H9 (cell line): ENCODE measurements at regions not wholly inside any gene's neighbourhood (a gene's known extent, or its start where the extent isn't known, plus 50 kb on each side); places are given as distances from the start of the nearest gene placed in this dataset.
A peak's percentile ranks its signal among the peaks of the same experiment; 100 is the strongest.
"Not testable (repeated sequence)": the region's sequence is repeated elsewhere in the genome, so short reads cannot be mapped to it uniquely, and the experiment has no call there.

Experiments used
- DNase-seq: peaks from one replicate; pipeline ENCODE4 v3.0.0-alpha.2; 2017
- H2AFZ ChIP-seq: one replicate; pipeline ENCODE4 v1.6.1; 2013; ENCODE audit warnings: mild to moderate bottlenecking, low read length, control low read depth, moderate library complexity
- H2AK5ac ChIP-seq: 2 replicates; pipeline ENCODE4 v1.6.1; 2013; ENCODE audit warnings: low read length, control low read depth, mixed read lengths; ENCODE audit not compliant: insufficient read length
- H2BK120ac ChIP-seq: one replicate; pipeline ENCODE4 v1.6.1; 2013; ENCODE audit warnings: low read depth, mild to moderate bottlenecking, low read length, control low read depth, inconsistent platforms; ENCODE audit not compliant: poor library complexity, severe bottlenecking
- H2BK12ac ChIP-seq: 2 replicates; pipeline ENCODE4 v1.6.1; 2013; ENCODE audit warnings: low read length, control low read depth, mixed read lengths, low read depth; ENCODE audit not compliant: insufficient read length
- H2BK15ac ChIP-seq: 2 replicates; pipeline ENCODE4 v1.6.1; 2013; ENCODE audit warnings: low read depth, low read length, control low read depth
- H2BK20ac ChIP-seq: one replicate; pipeline ENCODE4 v1.6.1; 2013; ENCODE audit warnings: low read depth, mild to moderate bottlenecking, low read length, control low read depth, inconsistent platforms; ENCODE audit not compliant: poor library complexity, severe bottlenecking
- H2BK5ac ChIP-seq: 2 replicates; pipeline ENCODE4 v1.6.1; 2013; ENCODE audit warnings: low read length, control low read depth, mixed read lengths; ENCODE audit not compliant: insufficient read length
- H3K14ac ChIP-seq: 2 replicates; pipeline ENCODE4 v1.6.1; 2013; ENCODE audit warnings: low read length, control low read depth; ENCODE audit not compliant: insufficient read depth
- H3K18ac ChIP-seq: 2 replicates; pipeline ENCODE4 v1.6.1; 2013; ENCODE audit warnings: low read depth, mild to moderate bottlenecking, mixed read lengths, low read length, control low read depth; ENCODE audit not compliant: insufficient read length
- H3K23ac ChIP-seq: 2 replicates; pipeline ENCODE4 v1.6.1; 2013; ENCODE audit warnings: low read length, control low read depth, mixed read lengths, low read depth; ENCODE audit not compliant: insufficient read length
- H3K23me2 ChIP-seq: 2 replicates; pipeline ENCODE4 v1.6.1; 2013; ENCODE audit warnings: low read depth, mild to moderate bottlenecking, mixed read lengths, low read length, control low read depth; ENCODE audit not compliant: insufficient read length, poor library complexity, severe bottlenecking
- H3K27ac ChIP-seq: 2 replicates; pipeline ENCODE4 v1.5.1; 2013; ENCODE audit warnings: low read length, control low read depth, mixed read lengths, low read depth; ENCODE audit not compliant: insufficient read length
- H3K27me3 ChIP-seq: 2 replicates; pipeline ENCODE4 v1.6.1; 2013; ENCODE audit warnings: low read length, control low read depth, inconsistent platforms; ENCODE audit not compliant: insufficient read depth
- H3K4ac ChIP-seq: 2 replicates; pipeline ENCODE4 v1.6.1; 2013; ENCODE audit warnings: low read depth, mild to moderate bottlenecking, control low read depth, inconsistent platforms, low read length, moderate library complexity
- H3K4me1 ChIP-seq: 2 replicates; pipeline ENCODE4 v1.6.1; 2013; ENCODE audit warnings: low read length, control low read depth, inconsistent platforms; ENCODE audit not compliant: insufficient read depth
- H3K4me2 ChIP-seq: 2 replicates; pipeline ENCODE4 v1.6.1; 2013; ENCODE audit warnings: low read length, control low read depth, mixed read lengths; ENCODE audit not compliant: insufficient read length, insufficient read depth
- H3K56ac ChIP-seq: 2 replicates; pipeline ENCODE4 v1.6.1; 2013; ENCODE audit warnings: low read depth, mild to moderate bottlenecking, mixed read lengths, low read length, control low read depth; ENCODE audit not compliant: insufficient read length
- H3K79me1 ChIP-seq: 2 replicates; pipeline ENCODE4 v1.6.1; 2013; ENCODE audit warnings: low read depth, mild to moderate bottlenecking, moderate library complexity, low read length, control low read depth, inconsistent platforms; ENCODE audit not compliant: insufficient read depth, poor library complexity, severe bottlenecking
- H3K79me2 ChIP-seq: 2 replicates; pipeline ENCODE4 v1.6.1; 2013; ENCODE audit warnings: low read length, control low read depth, inconsistent platforms; ENCODE audit not compliant: insufficient read depth
- H3K9ac ChIP-seq: 2 replicates; pipeline ENCODE4 v1.6.1; 2013; ENCODE audit warnings: low read length, control low read depth, mixed read lengths; ENCODE audit not compliant: insufficient read length; ENCODE audit errors: extremely low read depth
- H3K9me3 ChIP-seq: one replicate; pipeline ENCODE4 v1.6.1; 2013; ENCODE audit warnings: low read depth, low read length, inconsistent platforms; ENCODE audit not compliant: control insufficient read depth
- H3T11ph ChIP-seq: one replicate; pipeline ENCODE4 v1.6.1; 2013; ENCODE audit warnings: mild to moderate bottlenecking, low read length, control low read depth, inconsistent platforms
- H4K20me1 ChIP-seq: one replicate; pipeline ENCODE4 v1.6.1; 2013; ENCODE audit not compliant: control insufficient read depth, insufficient read length, insufficient read depth
- H4K5ac ChIP-seq: 2 replicates; pipeline ENCODE4 v1.6.1; 2013; ENCODE audit warnings: low read depth, mild to moderate bottlenecking, mixed read lengths, low read length, control low read depth; ENCODE audit not compliant: insufficient read length
- H4K8ac ChIP-seq: replicated peaks from 2 replicates; pipeline ENCODE4 v1.6.1; 2013; ENCODE audit warnings: low read length, control low read depth, mixed read lengths, low read depth; ENCODE audit not compliant: insufficient read length
- H4K91ac ChIP-seq: 2 replicates; pipeline ENCODE4 v1.6.1; 2013; ENCODE audit warnings: low read depth, mild to moderate bottlenecking, moderate library complexity, mixed read lengths, low read length, control low read depth; ENCODE audit not compliant: insufficient read length
- H3K27ac Mint-ChIP-seq, 3 experiments: 2 replicates in 2 of 3; 3 replicates in 1 of 3; pipeline ENCODE4 v1.8.0; 2020 to 2021; ENCODE audit warnings: mixed read lengths in 3 of 3, mild to moderate bottlenecking in 1 of 3, moderate library complexity in 1 of 3
- H3K27me3 Mint-ChIP-seq: 2 replicates; pipeline ENCODE4 v1.8.0; 2021; ENCODE audit warnings: low read depth, mild to moderate bottlenecking, moderate library complexity, mixed read lengths
- H3K36me3 Mint-ChIP-seq, 3 experiments: 2 replicates in 2 of 3; 3 replicates in 1 of 3; pipeline ENCODE4 v1.8.0; 2020 to 2021; ENCODE audit warnings: low read depth in 3 of 3, mixed read lengths in 3 of 3; ENCODE audit not compliant: insufficient read depth in 1 of 3
- H3K4me1 Mint-ChIP-seq, 2 experiments: 2 replicates each; pipeline ENCODE4 v1.8.0; 2020; ENCODE audit warnings: mixed read lengths in 2 of 2
- H3K4me3 Mint-ChIP-seq, 2 experiments: 2 replicates in 1 of 2; 3 replicates in 1 of 2; pipeline ENCODE4 v1.8.0; 2020 to 2021; ENCODE audit warnings: mild to moderate bottlenecking in 2 of 2, mixed read lengths in 2 of 2, moderate library complexity in 1 of 2
- H3K9me3 Mint-ChIP-seq, 2 experiments: 2 replicates in 1 of 2; 3 replicates in 1 of 2; pipeline ENCODE4 v1.8.0; 2020; ENCODE audit warnings: mild to moderate bottlenecking in 2 of 2, mixed read lengths in 2 of 2, moderate library complexity in 1 of 2
- CTCF ChIP-seq: fragments of 200-600 bp; sonication (generic); conservative IDR thresholded peaks from 3 replicates; pipeline ENCODE4 v1.8.0; 2021; ENCODE audit warnings: antibody characterized with exemption, mild to moderate bottlenecking
- WGBS: extraction: QIAGEN DNeasy Blood & Tissue Kit; methylation state at CpG from one replicate; pipeline ENCODE4 v1.1.7; 2013; ENCODE audit warnings: missing lambda C conversion rate, low lambda C conversion rate, mixed read lengths; ENCODE audit not compliant: insufficient read length; ENCODE audit errors: extremely low coverage; 5-methylcytosine and 5-hydroxymethylcytosine counted together

GRCh38 chr12:131644481-131644880 is 66.4 kb upstream of the SFSWAP start:
- no peak overlapping the region for H2BK20ac ChIP-seq
- H3K27me3 ChIP-seq, result no peaks in the 10 kb centered on the region
- no peak overlapping the region for H3K18ac ChIP-seq
- H3K27ac Mint-ChIP-seq, result no peak overlapping the region
- no peaks in the 10 kb centered on the region for H3K23me2 ChIP-seq
- no peak overlapping the region for H2BK5ac ChIP-seq
- H3K4me2 ChIP-seq, result no peak overlapping the region
- no peaks in the 10 kb centered on the region for H3K79me2 ChIP-seq
- H3K23ac ChIP-seq, result no peak overlapping the region
- no peaks in the 10 kb centered on the region for H4K20me1 ChIP-seq
- H2BK12ac ChIP-seq, result no peak overlapping the region
- H4K91ac ChIP-seq, result no peak overlapping the region
- H3K9ac ChIP-seq, result no peak overlapping the region
- H4K8ac ChIP-seq, result no peak overlapping the region
- no peaks in the 10 kb centered on the region; a peak in 2 of 5 replicates for H3K9me3 Mint-ChIP-seq
- no peak overlapping the region for H2BK120ac ChIP-seq
- no peak overlapping the region for H4K5ac ChIP-seq
- H3K4me1 Mint-ChIP-seq, result peaks cover 22 to 33% of the 10 kb centered on the region in 2 experiments
- H2AK5ac ChIP-seq, result no peak overlapping the region
- H2BK15ac ChIP-seq, result no peak overlapping the region
- no peak overlapping the region for H3K56ac ChIP-seq
- DNase-seq, result no peak
- H3K4me3 Mint-ChIP-seq, result no peak overlapping the region
- no peak for TF ChIP-seq CTCF
- no peaks in the 10 kb centered on the region for H3K79me1 ChIP-seq
- H3K27me3 Mint-ChIP-seq, result peaks cover 8% of the 10 kb centered on the region
- H3K14ac ChIP-seq, result no peak overlapping the region
- peaks cover 5% of the 10 kb centered on the region; the same call in 1 of the 2 replicates for H3K4me1 ChIP-seq
- no peak overlapping the region for H3K27ac ChIP-seq
- H3K4ac ChIP-seq, result no peak overlapping the region
- no peak overlapping the region for H3T11ph ChIP-seq
- no peak overlapping the region for H2AFZ ChIP-seq
- WGBS, result no CpG with 5 or more reads among the region's 1 CpG
- H3K9me3 ChIP-seq, result no peaks in the 10 kb centered on the region
- peaks cover 0 to 3% (median 0%) of the 10 kb centered on the region in 3 experiments; a peak in 2 of 7 replicates for H3K36me3 Mint-ChIP-seq

- H2BK5ac ChIP-seq, H2AK5ac ChIP-seq, H3K9me3 ChIP-seq, H3K79me1 ChIP-seq, H3K36me3 Mint-ChIP-seq, H3K9ac ChIP-seq, H3K9me3 Mint-ChIP-seq, H3K4ac ChIP-seq, H4K5ac ChIP-seq, H3K79me2 ChIP-seq, H3K23me2 ChIP-seq, H4K20me1 ChIP-seq, H4K8ac ChIP-seq, H2AFZ ChIP-seq, H2BK12ac ChIP-seq, H2BK15ac ChIP-seq, H3K4me1 ChIP-seq, H2BK120ac ChIP-seq, H3K27ac ChIP-seq, H2BK20ac ChIP-seq, H3K27me3 ChIP-seq, H3K27me3 Mint-ChIP-seq, H3K18ac ChIP-seq, H3K14ac ChIP-seq, H4K91ac ChIP-seq, H3K23ac ChIP-seq, H3K4me2 ChIP-seq, H3K27ac Mint-ChIP-seq, H3K4me3 Mint-ChIP-seq, H3K56ac ChIP-seq, H3T11ph ChIP-seq: not testable (repeated sequence)
- peak; percentile 31 for DNase-seq
- peaks cover 22 to 33% of the 10 kb centered on the region in 2 experiments for H3K4me1 Mint-ChIP-seq
- WGBS, result no CpG with 5 or more reads among the region's 9 CpGs
These were observed 66.0 kb upstream of the SFSWAP start for GRCh38 chr12:131644917-131645316.
